ENCODE measurements at regions not wholly inside any gene's neighbourhood (a gene's known extent, or its start where the extent isn't known, plus 50 kb on each side); places are given as distances from the start of the nearest gene placed in this dataset.
"Not testable (repeated sequence)": the region's sequence is repeated elsewhere in the genome, so short reads cannot be mapped to it uniquely, and the experiment has no call there.

GRCh38 chr18:38759457-38759856 lies 1193.9 kb upstream of the CELF4 start:
- no peak for DNase-seq

- no peak for DNase-seq
Measured at GRCh38 chr18:38756436-38756835, 1190.8 kb upstream of the CELF4 start.

GRCh38 chr18:38752430-38752829 lies 1186.8 kb upstream of the CELF4 start:
- DNase-seq: no peak

- no peak for DNase-seq
Measured at GRCh38 chr18:38751898-38752297, 1186.3 kb upstream of the CELF4 start.

- DNase-seq: no peak
Measured at GRCh38 chr18:38751211-38751610, 1185.6 kb upstream of the CELF4 start.

GRCh38 chr18:38750751-38751150 lies 1185.2 kb upstream of the CELF4 start:
- no peak for DNase-seq

GRCh38 chr18:38747153-38747552 lies 1181.6 kb upstream of the CELF4 start:
- DNase-seq: no peak

- not testable (repeated sequence) for DNase-seq
Measured at GRCh38 chr18:38720181-38720580, 1154.6 kb upstream of the CELF4 start.

- no peak for DNase-seq
Measured at GRCh38 chr18:38718365-38718901, 1152.8 kb upstream of the CELF4 start.

GRCh38 chr18:38709122-38709521 lies 1143.5 kb upstream of the CELF4 start:
- no peak for DNase-seq

- DNase-seq: no peak
Measured at GRCh38 chr18:38706373-38706772, 1140.8 kb upstream of the CELF4 start.

- DNase-seq: no peak
Measured at GRCh38 chr18:38698088-38698487, 1132.5 kb upstream of the CELF4 start.

- DNase-seq: no peak
Measured at GRCh38 chr18:38695559-38696280, 1130.1 kb upstream of the CELF4 start.

- DNase-seq: no peak
Measured at GRCh38 chr18:38693104-38693503, 1127.5 kb upstream of the CELF4 start.

- no peak for DNase-seq
Measured at GRCh38 chr18:38690626-38691025, 1125.0 kb upstream of the CELF4 start.

GRCh38 chr18:38688416-38688815 lies 1122.8 kb upstream of the CELF4 start:
- no peak for DNase-seq

GRCh38 chr18:38670486-38670885 lies 1104.9 kb upstream of the CELF4 start:
- DNase-seq: no peak

GRCh38 chr18:38664929-38665328 lies 1099.3 kb upstream of the CELF4 start:
- no peak for DNase-seq

GRCh38 chr18:38663682-38664081 lies 1098.1 kb upstream of the CELF4 start:
- no peak for DNase-seq

GRCh38 chr18:38663270-38663669 lies 1097.7 kb upstream of the CELF4 start:
- no peak for DNase-seq

GRCh38 chr18:38654946-38655345 lies 1089.3 kb upstream of the CELF4 start:
- no peak for DNase-seq

GRCh38 chr18:38651736-38652135 lies 1086.1 kb upstream of the CELF4 start:
- no peak for DNase-seq

GRCh38 chr18:38648179-38648578 lies 1082.6 kb upstream of the CELF4 start:
- DNase-seq: no peak

- no peak for DNase-seq
Measured at GRCh38 chr18:38646296-38646695, 1080.7 kb upstream of the CELF4 start.

Measured in NCI-H1048 (cell line).